ACC112 (cell line): ENCODE measurements at regions not wholly inside any gene's neighbourhood (a gene's known extent, or its start where the extent isn't known, plus 50 kb on each side); places are given as distances from the start of the nearest gene placed in this dataset.

Experiments
- H2AFZ ChIP-seq: fragments of 200-600 bp; sonication (generic); one replicate; pipeline ENCODE4 v1.6.0; 2017; ENCODE audit warnings: antibody characterized with exemption, low read length; ENCODE audit not compliant: unreplicated experiment
- H3K27ac ChIP-seq: fragments of 200-600 bp; sonication (generic); 2 replicates; pipeline ENCODE4 v1.5.1; 2014; ENCODE audit warnings: low read depth, mild to moderate bottlenecking, antibody characterized with exemption, low read length, moderate library complexity
- H3K27me3 ChIP-seq: fragments of 200-600 bp; sonication (generic); 2 replicates; pipeline ENCODE4 v1.6.1; 2014; ENCODE audit warnings: mild to moderate bottlenecking, antibody characterized with exemption, low read length, moderate library complexity, mixed read lengths; ENCODE audit not compliant: insufficient read depth
- H3K36me3 ChIP-seq: fragments of 200-600 bp; sonication (generic); 2 replicates; pipeline ENCODE4 v1.6.1; 2016; ENCODE audit warnings: mild to moderate bottlenecking, antibody characterized with exemption, low read length, moderate library complexity, mixed read lengths; ENCODE audit not compliant: insufficient read depth
- H3K4me1 ChIP-seq: fragments of 200-600 bp; sonication (generic); one replicate; pipeline ENCODE4 v1.6.1; 2016; ENCODE audit warnings: low read length, mixed read lengths; ENCODE audit not compliant: insufficient read depth, unreplicated experiment, control insufficient read depth
- H3K4me3 ChIP-seq: fragments of 200-600 bp; sonication (generic); 2 replicates; pipeline ENCODE4 v1.5.1; 2014; ENCODE audit warnings: mild to moderate bottlenecking, low read depth, low read length
- H3K79me2 ChIP-seq: fragments of 200-600 bp; sonication (generic); one replicate; pipeline ENCODE4 v1.6.0; 2016; ENCODE audit warnings: low read length; ENCODE audit not compliant: control insufficient read depth, unreplicated experiment, insufficient read depth

DNA sequence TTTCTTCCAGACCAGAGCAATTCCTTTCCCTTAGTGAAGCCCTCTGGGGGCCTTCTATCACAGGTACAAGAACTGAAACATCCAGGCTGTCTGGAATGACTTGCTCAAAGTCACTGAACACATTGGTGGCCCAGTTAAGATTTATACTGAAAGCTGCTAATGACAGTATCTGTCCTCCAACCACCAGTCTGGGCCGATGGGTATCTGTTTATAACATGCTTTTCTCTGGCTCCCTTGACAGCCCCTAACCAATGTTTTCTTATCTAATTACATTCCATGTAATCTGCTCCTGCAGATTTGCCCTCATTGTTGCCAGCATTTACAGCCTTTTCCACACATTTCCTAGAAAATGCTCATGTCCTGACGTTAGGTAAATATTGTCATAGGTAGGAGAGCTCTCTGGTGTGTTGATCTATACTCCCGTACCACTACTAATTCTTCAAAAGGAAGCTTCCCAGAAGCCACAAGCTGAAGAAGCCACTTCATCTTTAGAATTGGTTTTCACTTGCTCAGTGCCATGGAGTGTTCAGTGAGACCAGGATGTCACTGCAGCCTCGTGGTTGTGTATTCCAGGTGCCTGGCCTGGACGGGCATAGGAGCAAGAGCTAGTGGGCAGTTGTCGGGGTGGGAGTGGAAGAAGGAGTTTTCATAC is 163.9 kb downstream of the TSEN15 start:
- Histone ChIP-seq H2AFZ (no peak overlapping the region), H3K27me3 (no peaks in the 10 kb centered on the region), H3K4me3 (no peak overlapping the region), H3K79me2 (no peaks in the 10 kb centered on the region), H3K27ac (no peak overlapping the region), H3K4me1 (peaks cover 5% of the 10 kb centered on the region), H3K36me3 (no peaks in the 10 kb centered on the region)

DNA sequence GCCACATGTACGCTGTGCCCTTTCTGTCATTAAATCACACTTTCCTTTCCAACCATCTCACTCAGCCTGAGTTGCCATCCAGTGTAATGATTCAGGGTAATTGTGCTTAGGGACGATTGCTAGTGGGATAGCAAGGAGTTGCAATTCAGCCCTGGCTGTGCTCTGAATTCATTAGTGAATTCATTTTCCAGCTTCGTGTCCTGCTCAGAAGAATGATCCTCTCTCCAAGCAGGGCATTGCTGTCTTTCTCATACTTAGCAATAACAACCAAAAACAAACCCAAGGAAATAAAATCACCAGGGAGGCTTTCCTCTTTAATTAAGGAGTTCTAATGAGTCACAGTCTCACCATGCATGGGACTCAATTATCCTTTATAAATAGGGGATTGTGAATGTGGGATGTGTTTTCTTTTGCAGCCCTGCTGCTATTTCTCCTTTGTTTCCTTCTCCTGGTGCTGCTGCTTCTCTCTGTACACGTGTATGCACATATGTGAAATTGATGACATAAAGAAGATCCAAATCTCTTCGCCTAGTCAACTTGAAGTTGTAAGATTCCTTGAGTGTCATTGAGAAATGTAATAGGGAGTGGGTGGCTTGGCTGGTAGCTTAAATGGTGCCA is 167.0 kb downstream of the TSEN15 start:
- Histone ChIP-seq H3K36me3 (no peaks in the 10 kb centered on the region), H2AFZ (no peak overlapping the region), H3K4me3 (no peak overlapping the region), H3K4me1 (peaks cover 5% of the 10 kb centered on the region), H3K79me2 (no peaks in the 10 kb centered on the region), H3K27ac (no peak overlapping the region), H3K27me3 (no peaks in the 10 kb centered on the region)

DNA sequence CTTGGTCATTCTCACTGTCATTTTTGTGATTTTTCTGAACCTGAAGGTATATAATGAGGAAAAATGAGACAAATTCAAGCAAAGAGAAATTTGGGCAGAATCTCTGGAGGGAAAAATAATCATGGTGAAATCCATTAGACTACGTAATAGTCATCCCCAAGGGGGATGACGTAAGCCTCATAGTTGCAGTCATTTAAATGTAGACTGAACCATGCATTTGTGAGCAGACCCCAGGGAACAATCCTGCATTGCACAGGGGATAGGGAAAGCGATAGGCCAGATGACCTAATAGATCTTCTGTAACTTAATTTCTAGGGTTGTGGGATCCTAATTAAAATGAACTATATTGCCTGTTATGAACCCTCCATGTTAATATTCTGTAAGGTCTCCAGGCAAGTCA is 167.4 kb upstream of the C1orf21 start:
- H2AFZ ChIP-seq: no peak overlapping the region
- peaks cover 5% of the 10 kb centered on the region for H3K4me1 ChIP-seq
- no peaks in the 10 kb centered on the region for H3K36me3 ChIP-seq
- H3K4me3 ChIP-seq: no peak overlapping the region
- no peak overlapping the region for H3K27ac ChIP-seq
- H3K27me3 ChIP-seq: no peaks in the 10 kb centered on the region
- no peaks in the 10 kb centered on the region for H3K79me2 ChIP-seq

DNA sequence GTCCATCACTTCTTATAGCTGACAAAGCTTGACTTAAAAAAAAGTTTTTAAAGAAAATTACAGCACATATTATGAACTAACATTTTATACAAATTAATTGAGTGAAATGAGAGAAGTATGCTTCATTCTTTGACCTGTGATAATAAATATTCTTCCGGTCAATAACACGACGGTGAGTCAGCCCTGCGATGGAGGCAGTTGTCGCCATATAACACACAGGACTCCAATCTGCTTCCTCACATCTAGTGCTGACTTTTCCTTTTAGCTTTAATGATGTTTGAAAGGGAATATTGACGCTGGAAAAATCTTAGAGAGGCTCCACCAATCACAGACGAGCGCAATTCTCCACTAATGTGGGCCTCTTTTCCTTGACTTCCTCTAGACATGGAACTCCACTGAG is 166.9 kb upstream of the C1orf21 start:
- Histone ChIP-seq H3K79me2 (no peaks in the 10 kb centered on the region), H3K27ac (no peak overlapping the region), H3K27me3 (no peaks in the 10 kb centered on the region), H3K36me3 (no peaks in the 10 kb centered on the region), H3K4me1 (peaks cover 5% of the 10 kb centered on the region), H2AFZ (no peak overlapping the region), H3K4me3 (no peak overlapping the region)

DNA sequence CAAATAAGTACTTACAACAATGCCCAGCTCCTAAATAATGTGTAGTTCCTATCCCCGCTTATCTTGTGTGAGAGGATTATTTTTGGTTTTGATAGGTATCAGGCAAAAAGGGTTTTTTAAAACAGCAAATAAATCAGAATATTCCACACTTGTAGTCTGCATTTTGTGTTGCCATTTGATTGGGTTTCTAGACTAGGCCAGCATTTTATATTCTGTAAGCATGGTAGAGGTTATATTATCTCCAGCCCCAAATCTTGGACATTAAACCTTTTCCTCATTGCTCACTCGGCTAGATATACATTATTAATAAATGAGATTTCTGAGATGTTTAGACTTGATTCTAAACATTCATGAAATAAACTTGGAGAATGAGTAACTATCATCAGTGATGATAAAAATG is 165.7 kb upstream of the C1orf21 start:
- no peaks in the 10 kb centered on the region for H3K79me2 ChIP-seq
- no peak overlapping the region for H2AFZ ChIP-seq
- no peak overlapping the region for H3K27ac ChIP-seq
- peaks cover 5% of the 10 kb centered on the region for H3K4me1 ChIP-seq
- no peaks in the 10 kb centered on the region for H3K36me3 ChIP-seq
- no peaks in the 10 kb centered on the region for H3K27me3 ChIP-seq
- H3K4me3 ChIP-seq: no peak overlapping the region

DNA sequence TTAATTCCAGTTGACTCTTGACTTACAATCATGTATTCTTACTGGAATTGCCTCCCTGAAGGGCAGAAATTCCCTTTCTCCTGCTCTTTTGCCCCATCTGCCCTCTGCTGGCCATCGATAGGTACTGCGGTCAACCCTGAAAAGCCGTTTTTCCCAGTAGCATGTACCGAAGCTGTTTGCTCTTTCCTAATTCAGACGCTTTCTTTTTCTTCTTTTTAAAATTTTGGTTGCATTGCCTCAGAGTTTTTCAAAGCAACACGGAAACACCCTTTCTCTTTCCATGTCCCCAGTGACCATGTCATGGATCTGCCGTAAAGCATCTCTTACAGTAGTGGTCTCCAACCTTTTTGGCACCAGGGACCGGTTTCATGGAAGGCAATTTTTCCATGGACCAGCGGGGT is 164.2 kb upstream of the C1orf21 start:
- Histone ChIP-seq H3K36me3 (no peaks in the 10 kb centered on the region), H3K27me3 (no peaks in the 10 kb centered on the region), H3K4me3 (peak overlapping the region; percentile 72), H3K27ac (no peak overlapping the region), H3K79me2 (no peaks in the 10 kb centered on the region), H2AFZ (peak overlapping the region; percentile 45), H3K4me1 (peaks cover 5% of the 10 kb centered on the region)

DNA sequence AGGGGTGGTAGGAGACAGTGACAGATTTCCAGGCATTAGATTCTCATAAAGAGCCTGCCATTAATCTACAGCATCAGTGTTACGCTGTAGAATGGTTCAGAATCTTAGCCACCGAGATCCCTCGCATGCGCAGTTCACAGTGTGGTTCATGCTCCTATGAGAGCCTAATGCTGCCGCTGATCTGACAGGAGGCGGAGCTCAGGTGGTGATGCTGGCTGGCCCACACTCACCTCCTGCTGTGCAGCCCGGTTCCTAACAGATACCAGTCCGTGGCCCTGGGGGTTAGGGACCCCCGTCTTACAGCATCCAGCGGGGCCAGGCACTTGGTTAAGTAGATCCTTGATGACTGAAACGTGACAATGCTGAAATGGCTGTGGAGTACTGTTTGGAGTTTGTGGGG is 163.6 kb upstream of the C1orf21 start:
- no peaks in the 10 kb centered on the region for H3K79me2 ChIP-seq
- H2AFZ ChIP-seq: no peak overlapping the region
- H3K36me3 ChIP-seq: no peaks in the 10 kb centered on the region
- no peak overlapping the region for H3K27ac ChIP-seq
- peaks cover 5% of the 10 kb centered on the region for H3K4me1 ChIP-seq
- H3K4me3 ChIP-seq: no peak overlapping the region; the same call in 1 of the 2 replicates
- H3K27me3 ChIP-seq: no peaks in the 10 kb centered on the region

DNA sequence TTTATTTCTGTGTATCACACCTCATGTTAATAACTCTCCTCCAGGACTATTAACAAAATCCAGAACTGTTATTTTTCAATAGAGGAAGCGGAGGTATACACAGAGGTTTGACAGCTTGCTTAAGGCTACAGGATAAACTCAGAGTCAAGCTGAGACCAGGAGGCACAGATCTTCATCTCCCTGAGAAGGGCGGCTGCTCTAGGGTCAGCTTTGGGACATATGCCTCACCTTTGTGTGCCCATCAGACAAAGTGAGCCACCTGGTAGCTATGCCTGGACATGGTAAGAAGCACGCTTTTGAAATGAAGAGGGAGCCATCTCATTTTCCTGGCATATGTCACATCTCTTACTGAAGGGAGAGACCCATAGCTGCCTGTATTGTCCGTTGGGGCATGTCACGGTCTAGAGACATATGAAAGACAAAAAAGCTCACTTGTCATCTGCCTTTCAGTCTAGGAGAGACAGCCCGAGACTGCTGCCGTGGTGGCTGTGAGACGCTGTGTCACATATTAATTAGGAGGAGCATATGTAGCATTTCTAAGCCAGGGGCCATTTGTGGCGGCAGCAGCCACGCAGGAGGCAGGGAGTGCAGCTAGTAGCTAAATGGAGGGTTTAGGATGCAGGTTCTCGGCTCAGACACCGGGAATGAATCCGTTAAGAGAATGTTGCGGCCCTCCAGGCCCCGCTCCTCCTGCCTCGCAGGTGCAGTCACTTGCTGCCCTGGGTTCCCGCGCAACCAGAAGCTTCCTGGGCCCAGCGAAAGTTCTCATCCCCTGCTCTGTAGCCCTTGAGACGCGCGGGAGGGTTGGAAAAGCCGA is 161.3 kb upstream of the C1orf21 start:
- no peaks in the 10 kb centered on the region for H3K27me3 ChIP-seq
- H3K79me2 ChIP-seq: no peaks in the 10 kb centered on the region
- H3K4me1 ChIP-seq: no peaks in the 10 kb centered on the region
- no peak overlapping the region for H3K4me3 ChIP-seq
- H3K27ac ChIP-seq: no peak overlapping the region
- no peaks in the 10 kb centered on the region for H3K36me3 ChIP-seq
- H2AFZ ChIP-seq: no peak overlapping the region

DNA sequence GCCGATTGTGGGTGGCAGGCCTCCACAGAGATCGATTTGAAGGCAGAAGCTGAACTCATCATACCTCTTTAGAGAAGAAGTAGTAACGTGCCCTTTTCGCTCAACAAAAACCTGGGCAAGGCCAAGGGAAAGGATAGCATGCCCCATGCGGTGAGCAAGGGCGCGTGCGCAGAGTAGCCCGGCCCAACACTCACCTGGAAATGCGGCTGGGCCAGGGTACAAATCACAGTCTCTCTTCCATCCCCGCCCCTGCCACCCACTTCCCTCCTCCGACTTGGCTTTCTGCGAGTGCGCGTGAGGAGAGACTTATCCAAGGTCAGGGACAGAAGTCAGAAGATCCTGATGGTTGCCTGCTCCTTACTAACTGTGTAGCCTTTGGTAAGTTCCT is 160.7 kb upstream of the C1orf21 start:
- no peak overlapping the region for H3K4me3 ChIP-seq
- H2AFZ ChIP-seq: no peak overlapping the region
- H3K4me1 ChIP-seq: no peaks in the 10 kb centered on the region
- H3K79me2 ChIP-seq: no peaks in the 10 kb centered on the region
- H3K36me3 ChIP-seq: no peaks in the 10 kb centered on the region
- H3K27ac ChIP-seq: no peak overlapping the region
- no peaks in the 10 kb centered on the region for H3K27me3 ChIP-seq

DNA sequence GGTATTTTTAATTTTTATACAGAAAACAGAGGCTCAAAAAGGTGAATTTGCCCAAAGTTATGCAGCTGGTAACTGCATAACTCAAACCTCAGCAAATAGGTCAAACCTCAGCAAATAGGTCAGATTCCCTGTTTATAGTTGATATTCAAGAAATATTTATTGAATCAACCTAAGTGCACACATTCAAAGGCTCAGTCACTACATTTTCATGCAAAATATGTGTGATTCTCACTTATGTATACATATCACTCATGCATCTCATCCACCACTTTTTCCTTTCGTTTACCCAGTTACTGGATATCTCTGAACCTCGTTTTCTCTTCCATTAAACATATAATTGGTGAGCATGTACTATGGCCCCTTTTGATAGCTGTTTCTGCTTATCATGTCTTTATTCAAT is 158.3 kb upstream of the C1orf21 start:
- Histone ChIP-seq H3K27me3 (no peaks in the 10 kb centered on the region), H3K36me3 (no peaks in the 10 kb centered on the region), H3K27ac (no peak overlapping the region), H2AFZ (no peak overlapping the region), H3K4me1 (no peaks in the 10 kb centered on the region), H3K79me2 (no peaks in the 10 kb centered on the region), H3K4me3 (no peak overlapping the region)

DNA sequence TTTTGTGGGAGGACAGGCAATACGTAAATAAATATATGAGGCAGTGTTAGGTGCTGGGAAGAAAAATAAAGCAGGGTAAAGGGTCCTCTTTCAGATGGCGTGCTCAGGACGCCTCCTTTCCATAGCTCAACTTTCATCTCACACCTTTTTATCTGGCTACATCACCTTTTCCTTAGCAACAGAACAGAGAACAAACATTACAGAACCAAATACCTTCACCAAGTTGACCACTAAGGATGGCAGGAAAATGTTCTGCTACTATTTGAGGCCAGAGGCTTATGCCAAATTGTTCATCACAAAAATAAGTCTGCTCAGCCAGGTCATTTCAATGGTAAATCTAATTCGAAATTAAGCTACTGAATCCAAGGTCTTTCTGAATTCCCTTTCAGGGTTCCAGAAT is 149.2 kb upstream of the C1orf21 start:
- Histone ChIP-seq H2AFZ (no peak overlapping the region), H3K4me3 (no peak overlapping the region), H3K27ac (no peak overlapping the region), H3K4me1 (no peaks in the 10 kb centered on the region), H3K36me3 (no peaks in the 10 kb centered on the region), H3K79me2 (no peaks in the 10 kb centered on the region), H3K27me3 (no peaks in the 10 kb centered on the region)
